ENCODE measurements at regions not wholly inside any gene's neighbourhood (a gene's known extent, or its start where the extent isn't known, plus 50 kb on each side); places are given as distances from the start of the nearest gene placed in this dataset.

DNA sequence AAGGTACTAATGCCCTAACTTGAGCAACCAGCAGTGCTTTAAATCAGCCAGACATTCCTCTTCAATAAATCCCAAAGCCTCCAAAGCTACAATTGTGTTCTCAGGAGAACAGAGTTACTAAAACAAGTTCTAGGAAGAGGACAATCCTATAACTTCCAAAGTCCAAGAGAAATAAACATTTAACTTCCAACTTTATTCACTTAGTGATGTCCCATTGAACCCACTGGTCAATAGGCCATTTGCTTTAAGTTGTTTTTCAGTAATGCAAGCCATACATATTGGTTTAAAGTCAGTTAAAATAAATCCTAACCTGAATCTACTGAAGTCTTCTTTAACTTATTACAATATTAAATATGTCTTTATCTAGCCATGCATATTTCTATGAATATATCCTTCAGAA, 165.4 kb downstream of the PAWR start:
- TF ChIP-seq, protein P1, sequence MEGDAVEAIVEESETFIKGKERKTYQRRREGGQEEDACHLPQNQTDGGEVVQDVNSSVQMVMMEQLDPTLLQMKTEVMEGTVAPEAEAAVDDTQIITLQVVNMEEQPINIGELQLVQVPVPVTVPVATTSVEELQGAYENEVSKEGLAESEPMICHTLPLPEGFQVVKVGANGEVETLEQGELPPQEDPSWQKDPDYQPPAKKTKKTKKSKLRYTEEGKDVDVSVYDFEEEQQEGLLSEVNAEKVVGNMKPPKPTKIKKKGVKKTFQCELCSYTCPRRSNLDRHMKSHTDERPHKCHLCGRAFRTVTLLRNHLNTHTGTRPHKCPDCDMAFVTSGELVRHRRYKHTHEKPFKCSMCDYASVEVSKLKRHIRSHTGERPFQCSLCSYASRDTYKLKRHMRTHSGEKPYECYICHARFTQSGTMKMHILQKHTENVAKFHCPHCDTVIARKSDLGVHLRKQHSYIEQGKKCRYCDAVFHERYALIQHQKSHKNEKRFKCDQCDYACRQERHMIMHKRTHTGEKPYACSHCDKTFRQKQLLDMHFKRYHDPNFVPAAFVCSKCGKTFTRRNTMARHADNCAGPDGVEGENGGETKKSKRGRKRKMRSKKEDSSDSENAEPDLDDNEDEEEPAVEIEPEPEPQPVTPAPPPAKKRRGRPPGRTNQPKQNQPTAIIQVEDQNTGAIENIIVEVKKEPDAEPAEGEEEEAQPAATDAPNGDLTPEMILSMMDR (IDR thresholded peaks at IDR 0.05), result no peak
- no peak for TF ChIP-seq POLR2A (IDR thresholded peaks at IDR 0.05)
